HG02759 (cell line): ENCODE measurements at regions not wholly inside any gene's neighbourhood (a gene's known extent, or its start where the extent isn't known, plus 50 kb on each side); places are given as distances from the start of the nearest gene placed in this dataset.

Source experiments
- ATAC-seq: cut with Tn5 transposase; IDR thresholded peaks from one replicate; pipeline ENCODE4 v1.9.1; 2021; ENCODE audit warnings: mild to moderate bottlenecking, moderate library complexity; ENCODE audit not compliant: unreplicated experiment

DNA sequence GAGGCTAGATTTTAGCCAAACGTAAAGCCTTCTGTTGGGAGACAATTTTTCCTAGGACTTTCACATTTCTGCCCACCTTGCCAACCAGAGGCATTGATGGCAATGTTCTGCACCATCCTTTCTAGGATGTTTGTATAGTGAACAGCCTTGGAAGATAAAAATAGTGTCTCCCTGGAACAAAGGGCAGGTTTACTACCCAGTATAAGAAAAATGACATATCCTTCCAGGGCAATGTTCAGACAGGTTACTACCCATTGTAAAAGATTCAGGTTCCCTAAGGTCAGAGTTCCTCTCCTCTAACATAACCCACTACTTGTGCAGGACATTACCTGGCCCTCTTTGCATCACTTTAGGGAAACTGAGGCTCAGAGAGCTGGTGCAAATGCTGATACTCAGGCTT lies 248.2 kb upstream of the VEPH1 start:
- no peak for ATAC-seq

DNA sequence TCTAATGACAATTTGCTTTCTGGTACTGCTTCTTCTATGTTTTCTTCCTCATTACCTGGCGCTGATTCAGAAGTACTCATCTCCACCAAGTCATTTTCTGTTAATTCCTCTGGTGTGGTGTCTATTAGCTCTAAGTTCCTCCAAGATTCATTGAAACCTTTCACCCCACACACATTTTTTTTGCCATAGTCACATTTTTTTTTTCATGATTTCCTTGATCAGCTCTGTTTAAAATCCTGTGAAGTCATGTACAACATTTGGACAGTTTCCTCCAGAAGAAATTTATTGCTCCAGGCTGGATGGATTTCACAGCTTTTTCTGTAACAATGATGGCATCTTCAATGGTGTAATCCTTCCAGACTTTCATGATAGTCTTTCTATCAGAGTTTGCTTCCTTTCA lies 243.2 kb upstream of the VEPH1 start:
- ATAC-seq: no peak

DNA sequence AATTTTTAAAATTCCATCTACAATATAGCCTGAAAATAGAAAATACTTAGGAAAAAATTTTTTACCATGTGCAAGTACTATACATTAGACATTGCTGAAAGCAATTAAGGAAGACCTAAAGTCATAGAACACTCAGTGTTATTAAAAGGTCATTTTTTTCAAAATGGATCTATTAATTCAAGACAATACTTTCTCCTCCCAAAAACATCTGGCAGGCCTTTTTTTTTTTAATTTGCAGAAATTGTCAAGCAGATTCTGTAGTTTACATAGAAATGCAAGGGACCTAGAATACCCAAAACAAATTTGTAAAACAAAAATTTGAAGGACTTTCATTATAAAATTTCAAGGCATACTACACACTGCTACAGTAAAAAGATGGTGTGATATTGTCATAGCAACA lies 238.4 kb upstream of the VEPH1 start:
- ATAC-seq: no peak

DNA sequence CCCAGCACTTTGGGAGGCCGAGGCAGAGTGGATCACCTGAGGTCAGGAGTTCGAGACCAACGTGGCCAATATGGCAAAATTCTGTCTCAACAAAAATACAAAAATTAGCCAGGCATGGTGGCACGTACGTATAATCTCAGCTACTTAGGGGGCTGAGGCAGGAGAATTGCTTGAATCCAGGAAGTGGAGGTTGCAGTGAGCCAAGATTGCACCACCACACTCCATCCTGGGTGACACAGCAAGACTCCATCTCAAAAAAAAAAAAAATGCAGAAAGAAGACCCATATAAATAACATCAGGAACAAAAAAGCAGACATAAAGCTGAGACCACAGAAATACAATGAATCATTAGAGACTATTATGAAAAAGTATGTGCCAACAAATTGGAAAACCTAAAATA lies 235.2 kb upstream of the VEPH1 start:
- ATAC-seq: no peak

DNA sequence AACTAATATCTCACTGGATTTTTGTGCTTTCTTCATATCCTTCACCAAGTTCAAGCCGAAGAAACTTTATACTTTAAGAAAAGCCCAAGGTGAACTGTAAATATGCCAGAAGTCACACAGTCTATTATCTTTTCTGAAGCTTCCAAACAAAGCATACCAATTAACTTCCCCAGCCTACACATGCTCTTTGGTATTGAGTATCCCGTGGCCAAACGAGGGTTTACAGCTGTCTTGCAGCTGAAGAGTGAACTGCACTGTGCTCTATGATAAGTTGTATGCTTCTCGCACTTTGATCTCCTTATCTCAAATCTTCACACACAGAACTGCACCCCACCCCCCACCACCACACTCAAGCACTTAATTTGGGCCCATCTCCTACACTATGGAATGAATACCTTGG lies 215.6 kb upstream of the VEPH1 start:
- no peak for ATAC-seq

DNA sequence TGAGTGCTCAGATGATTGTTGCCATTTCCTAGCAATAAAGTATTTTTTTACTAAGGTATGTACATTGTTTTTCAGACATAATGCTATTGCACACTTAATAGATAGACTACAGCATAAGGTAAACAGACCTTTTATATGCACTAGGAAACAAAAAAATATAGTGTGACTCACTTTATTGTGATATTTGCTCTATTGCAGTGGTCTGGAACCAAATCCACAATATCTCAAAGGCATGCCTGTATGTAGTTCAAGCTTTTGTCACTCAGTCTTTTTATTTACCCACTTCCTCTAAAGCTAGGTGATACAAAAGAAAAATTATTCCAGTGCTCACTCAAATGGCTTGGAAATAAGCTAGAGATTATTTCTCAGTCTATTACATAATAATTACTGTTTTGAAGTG lies 209.9 kb upstream of the VEPH1 start:
- no peak for ATAC-seq

DNA sequence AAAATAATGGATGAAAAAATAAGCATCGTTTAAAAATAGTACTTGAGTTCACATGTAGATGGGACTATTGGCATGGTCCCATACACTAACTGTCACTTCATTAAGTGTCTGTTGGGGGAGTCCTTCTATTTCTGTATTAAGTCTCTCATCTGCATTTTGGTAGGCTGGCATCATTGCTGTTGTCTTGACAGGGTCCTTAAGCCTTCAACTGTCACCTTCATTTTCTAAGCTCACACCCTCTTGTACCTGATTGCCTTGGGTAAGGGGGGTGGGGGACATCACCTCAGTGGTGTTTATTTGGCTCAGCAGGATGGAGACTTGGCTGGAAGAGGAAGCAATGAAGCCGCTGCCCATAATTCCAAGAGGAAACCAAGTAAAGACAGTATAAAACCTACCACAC lies 202.0 kb upstream of the VEPH1 start:
- ATAC-seq: no peak

DNA sequence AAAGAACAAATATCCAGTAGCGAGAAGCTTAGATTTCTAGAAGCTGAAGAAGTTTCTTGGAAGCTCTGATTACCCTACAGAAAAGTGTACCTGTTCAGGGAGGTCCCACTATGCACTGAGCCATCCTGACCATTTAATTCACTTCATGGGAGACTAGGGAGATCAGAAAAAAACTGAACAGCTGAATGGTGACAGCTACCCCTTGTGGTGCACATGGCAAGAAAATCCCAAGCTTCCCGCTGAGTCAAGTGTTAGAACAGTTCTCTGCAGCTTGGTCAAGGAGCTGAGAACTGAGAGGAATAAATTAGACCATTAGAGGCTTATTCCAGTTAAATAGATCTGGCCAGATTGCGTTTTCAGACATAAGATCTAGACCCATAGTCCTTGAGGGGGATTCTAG lies 197.2 kb upstream of the VEPH1 start:
- no peak for ATAC-seq

DNA sequence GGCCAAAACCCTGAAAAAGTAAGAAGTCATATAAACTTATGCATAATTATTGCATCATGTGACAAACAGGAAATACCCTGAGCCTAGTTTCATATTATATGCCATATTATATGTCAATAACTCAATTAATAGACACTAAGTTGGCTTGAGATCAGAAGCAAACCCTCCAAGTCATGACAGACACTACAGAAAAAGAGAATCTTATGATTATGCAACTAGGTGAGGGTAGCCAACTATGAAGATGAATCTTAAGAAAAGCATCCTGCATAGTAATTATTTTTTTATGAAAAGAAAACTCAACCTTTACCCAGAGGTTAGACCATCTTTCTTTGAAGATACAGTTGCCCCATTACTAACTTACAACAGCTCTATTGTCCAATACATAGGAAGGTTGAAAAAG lies 192.4 kb upstream of the VEPH1 start:
- ATAC-seq: no peak

DNA sequence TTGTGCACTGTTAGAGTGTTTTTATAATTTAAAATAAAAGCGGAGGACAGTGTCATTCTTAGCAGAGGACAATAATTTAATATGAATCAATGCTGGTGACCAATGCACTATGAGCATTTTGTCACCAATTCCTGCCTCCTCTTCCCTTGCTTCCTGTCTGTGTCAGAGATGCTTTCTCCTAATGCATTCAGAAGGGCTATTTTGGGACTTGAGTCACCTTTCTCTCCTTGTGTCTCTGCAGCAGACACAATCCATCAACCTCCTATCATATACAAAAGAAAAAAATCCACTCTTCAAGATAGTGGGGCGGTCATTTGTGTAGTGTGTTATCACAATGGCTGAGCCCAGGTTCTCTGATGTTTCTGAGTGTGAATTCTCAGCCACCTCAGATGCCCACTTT lies 191.9 kb upstream of the VEPH1 start:
- ATAC-seq: no peak

DNA sequence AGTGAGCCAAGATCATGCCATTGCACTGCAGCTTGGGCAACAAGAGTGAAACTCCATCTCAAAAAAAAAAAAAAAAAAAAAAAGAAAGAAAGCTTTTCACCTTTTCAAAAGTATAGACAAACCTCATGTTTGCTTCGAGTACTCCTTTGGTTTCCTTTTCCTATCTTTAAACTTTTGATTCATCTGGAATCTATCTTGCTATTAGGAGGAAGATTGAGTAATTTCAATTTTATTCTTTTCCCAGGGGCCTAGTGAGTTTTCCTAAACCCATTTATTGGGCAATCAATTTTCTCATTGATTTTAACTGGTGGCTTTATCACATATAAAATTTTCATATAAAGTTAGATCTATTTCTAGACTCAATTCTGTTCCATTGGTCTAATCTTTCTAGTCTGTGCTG lies 190.5 kb upstream of the VEPH1 start:
- ATAC-seq: no peak

DNA sequence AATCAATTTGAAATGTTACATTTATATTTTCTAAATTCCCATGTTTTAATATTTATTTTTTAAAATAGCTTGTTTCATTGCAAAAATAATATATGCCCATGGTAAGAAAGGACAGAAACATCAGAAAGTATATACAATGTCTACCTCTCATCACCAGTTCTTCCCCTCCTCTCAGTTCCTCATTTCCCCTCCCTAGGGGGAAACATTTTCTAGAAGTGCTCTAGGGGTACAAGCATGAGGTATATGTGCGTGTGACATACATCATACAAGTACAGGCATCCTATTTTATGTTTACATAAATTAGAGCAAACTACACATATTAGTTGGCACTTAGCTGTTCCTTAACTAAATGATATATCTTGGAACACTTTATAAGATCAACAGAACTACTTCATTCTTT lies 189.3 kb upstream of the VEPH1 start:
- peak; percentile 58 for ATAC-seq

DNA sequence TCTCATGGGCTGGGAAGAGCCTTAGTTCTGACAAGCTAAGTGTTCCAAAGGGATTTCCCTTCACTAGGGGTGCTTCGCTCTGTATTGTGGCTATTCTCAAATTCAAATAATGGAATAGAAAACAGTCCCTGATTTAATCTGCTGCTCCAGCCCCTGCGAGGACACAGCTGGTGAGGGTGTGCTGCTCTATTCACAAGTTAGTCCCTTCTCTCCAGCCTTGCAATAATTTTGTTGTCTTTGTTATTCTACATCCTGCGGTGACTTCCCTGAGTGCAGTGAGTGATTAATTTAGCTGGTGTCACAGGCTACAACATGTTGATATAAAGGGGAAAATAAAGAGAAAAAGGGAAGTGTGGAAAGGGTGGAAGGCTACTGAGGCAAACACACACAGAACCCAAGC lies 180.5 kb upstream of the VEPH1 start:
- ATAC-seq: no peak

DNA sequence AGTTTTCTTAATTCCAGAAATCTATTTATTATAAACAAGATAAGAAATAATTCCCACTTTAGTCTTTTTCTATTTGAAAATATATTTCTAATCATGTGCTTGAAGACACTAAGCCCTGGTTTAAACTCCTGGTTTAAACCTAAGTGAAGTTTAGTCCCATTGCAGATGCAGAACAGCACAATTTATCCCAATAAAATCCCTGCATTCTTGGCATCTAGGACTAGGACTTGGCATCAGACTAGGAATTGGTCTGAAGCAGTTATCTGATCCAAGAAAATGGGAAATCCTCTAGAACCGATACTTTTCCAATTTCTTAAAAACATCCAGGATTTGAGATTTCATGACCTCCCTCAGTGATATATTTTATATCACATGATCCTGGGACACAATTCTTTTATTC lies 168.8 kb upstream of the VEPH1 start:
- ATAC-seq: no peak

DNA sequence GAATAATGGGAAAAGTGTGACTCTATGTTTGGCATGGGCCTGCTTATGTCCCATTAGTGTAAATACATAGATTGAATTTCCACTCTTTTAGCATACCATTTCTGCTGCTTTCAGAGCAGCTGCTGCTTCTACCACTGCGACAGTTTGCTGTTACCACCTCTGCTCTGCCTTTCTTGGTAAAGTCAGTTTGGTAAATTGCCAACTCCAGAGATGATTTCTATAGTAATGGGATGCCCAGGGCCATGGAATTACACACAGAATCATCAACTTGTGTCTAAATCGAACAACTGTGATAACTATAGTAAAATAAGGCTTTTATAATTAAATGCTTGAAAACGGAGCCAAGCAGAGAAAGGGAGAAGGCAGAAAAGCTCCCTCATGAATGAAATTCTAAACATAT lies 168.4 kb upstream of the VEPH1 start:
- no peak for ATAC-seq

DNA sequence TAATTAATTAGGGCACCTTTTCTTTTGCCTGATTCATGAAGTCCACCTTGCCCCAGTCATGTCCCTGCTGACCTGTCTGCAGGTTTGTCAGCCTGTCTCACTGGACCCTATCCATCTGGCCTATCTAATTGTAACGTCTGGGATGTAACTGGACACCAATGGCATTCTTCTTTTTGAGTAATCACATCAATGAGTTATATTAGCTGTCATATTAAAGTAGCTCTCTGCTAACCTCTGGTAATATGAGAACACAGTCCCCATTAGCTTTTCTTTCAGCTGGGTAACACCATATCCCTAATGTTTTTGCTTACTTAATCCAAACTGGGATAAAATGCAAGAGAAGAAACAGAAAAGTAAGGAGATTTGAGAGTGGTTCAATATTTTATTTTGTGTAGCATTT lies 166.2 kb upstream of the VEPH1 start:
- no peak for ATAC-seq

DNA sequence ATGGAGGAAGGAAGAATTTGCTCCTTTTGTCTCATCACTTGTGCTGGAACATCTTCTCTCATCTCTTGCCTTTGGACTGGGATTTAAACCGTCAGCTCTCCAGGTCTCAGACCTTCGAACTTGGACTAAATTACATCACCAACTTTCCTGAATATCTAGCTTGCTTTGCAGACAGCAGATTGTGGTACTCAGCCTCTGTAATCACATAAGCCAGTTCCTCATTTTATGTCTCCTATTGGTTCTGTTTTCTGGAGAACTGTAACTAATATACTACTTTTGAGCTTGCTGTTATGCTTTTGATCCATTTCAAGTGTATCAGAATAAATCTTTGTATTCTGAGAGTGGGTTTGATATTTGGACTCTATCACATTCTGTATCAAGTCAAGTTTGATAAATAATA lies 164.3 kb upstream of the VEPH1 start:
- no peak for ATAC-seq

DNA sequence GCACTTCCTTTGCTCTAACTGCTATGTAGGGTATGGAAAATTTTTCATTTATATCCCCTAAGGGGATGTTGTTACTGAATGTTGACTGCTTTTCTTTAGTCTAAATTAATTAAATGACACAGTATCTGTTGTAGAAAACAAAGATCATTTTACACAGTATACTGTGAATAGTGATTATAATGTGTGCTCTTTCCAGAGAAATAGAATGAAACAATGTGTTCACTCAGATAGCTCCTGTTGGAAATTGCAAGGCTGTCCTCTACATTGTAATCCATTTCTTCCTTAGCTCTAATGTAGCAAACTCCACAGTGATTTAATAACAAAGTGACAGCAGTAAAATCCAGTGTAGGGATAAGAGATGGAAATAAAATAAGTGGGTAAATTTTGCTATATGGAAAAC lies 159.0 kb upstream of the VEPH1 start:
- no peak for ATAC-seq

DNA sequence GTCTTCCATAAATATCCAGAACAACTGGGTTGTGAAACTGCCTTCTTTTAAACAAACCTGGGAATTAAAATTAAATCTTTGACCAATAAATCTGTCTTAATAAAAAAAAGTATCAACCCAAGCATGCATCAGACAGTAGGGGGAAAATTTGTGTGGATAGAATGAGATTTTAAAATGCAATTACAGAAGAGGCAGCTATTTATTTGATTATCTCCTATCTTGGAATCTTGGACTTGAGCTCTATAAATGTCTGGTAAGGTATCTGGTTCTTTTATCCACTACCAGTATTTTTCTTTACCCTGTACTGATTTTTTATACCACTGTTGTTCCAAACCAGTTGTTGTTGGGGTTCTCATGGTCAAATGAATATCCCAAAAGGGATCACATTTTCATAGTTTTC lies 157.6 kb upstream of the VEPH1 start:
- ATAC-seq: no peak

DNA sequence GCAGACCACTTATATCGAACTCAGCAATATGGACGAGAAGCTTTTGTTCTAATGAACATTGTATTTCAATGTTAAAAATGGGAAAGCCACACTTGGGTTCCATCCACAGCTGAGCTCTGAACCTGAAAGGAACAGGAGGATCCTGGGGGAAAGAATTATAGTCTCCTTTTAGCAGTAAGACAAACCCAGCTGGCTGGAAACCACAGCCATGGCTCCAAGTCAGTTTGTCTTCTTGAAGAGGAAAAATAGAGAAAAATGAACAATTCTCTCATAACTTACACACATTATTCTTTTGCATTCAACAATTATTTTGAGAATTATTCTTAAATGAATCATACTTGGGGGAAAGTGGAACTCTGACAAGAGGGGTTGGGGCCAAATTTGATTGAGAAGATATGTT lies 149.2 kb upstream of the VEPH1 start:
- ATAC-seq: no peak

DNA sequence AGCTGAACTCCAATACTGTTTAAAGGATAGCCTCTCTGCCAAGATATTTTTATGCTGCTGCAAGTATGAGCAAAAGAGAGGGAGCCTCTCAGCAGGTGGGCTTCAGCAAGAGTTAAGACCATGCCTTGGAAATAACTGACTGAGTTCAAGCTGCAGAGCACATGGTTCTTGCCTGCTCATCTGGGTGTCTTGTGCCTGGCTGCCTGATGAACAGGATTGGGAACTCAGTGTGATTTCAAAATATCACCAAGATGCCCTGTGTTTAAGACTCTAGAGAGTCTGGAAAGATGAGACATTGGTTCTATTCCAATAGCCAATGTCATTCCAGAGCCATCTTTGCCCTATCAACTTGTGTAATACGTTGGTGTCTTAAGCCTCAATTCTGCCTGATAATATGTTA lies 147.5 kb upstream of the VEPH1 start:
- ATAC-seq: no peak

DNA sequence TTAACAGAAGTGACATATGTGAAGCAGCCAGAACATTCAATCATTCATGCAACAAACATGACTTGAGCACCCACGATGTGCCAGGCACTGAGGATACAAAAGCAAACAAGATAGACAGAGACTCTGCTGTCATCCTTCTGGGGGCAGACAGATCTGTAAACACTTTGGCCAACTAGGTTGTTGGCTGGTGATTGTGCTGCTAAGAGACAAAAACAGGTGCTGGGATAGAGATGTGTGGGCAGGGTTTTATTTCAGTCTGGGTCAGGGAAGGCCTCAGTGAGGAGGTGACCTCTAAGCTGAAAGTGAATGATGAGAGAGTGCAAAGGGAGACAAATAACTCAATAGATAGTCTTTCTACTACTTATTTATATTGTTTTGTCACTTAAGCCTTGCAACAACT lies 147.0 kb upstream of the VEPH1 start:
- no peak for ATAC-seq

DNA sequence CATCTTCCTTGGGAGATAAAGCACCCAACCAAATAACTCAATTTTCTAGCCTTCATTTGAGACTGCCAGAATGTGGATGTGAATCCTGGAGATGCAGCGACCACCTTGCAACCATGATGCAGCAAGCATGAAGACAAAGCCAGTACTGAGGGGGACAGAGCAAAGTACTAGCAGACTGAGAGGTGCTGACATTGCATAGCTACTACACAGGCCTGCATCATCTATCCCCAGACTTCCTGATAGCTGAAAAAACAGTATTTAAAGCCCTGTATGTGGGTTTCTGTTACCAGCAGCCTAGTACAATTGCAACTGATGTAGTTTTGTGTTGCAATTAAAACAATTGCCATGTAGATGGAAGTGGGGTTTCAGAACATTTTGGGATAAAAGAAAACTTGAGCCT lies 146.3 kb upstream of the VEPH1 start:
- no peak for ATAC-seq

DNA sequence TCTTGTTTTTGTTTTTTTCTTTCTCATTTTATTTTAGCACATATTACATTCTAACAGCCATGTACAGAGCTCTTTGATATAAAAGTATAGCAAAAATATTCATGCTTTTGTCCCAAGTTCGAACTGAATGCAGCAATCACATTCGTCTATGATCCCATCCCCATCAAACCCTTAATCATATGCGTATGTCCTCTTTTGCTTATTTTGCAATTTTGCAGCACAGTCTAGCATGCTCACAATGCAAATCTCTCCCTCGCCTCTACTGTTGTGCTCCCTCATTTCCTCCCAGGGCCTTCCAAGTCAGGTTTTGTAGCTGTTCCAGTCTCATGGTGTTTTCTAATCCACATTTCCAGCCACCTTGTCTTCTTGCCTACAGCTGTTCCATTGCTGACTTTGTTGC lies 144.6 kb upstream of the VEPH1 start:
- no peak for ATAC-seq
